HepG2 (cell line): ENCODE measurements at regions not wholly inside any gene's neighbourhood (a gene's known extent, or its start where the extent isn't known, plus 50 kb on each side); places are given as distances from the start of the nearest gene placed in this dataset.

Source experiments
- HOXA7 ChIP-seq: sonication (generic); formaldehyde crosslinking; IDR thresholded peaks from 2 replicates; pipeline ENCODE4 v1.8.1; 2022; ENCODE audit warnings: mild to moderate bottlenecking, missing genetic modification reagents, moderate library complexity
- POGZ ChIP-seq: sonication (generic); formaldehyde crosslinking; IDR thresholded peaks from 2 replicates; pipeline ENCODE4 v1.4.0; 2020; ENCODE audit warnings: mild to moderate bottlenecking, missing genetic modification reagents
- SOX13 ChIP-seq, 3 experiments: fragments of 450-650 bp in 1 of 3; sonication (generic) in 1 of 3; formaldehyde crosslinking in 1 of 3; IDR thresholded peaks in 2 of 3; conservative IDR thresholded peaks in 1 of 3; 2 replicates each; pipeline versions ENCODE4 v1.5.0 to v1.6.1; 2016 to 2020; ENCODE audit warnings: antibody characterized with exemption in 1 of 3, mild to moderate bottlenecking in 1 of 3, missing compliant biosample characterization in 1 of 3, missing genetic modification reagents in 1 of 3, moderate library complexity in 1 of 3
- SP1 ChIP-seq, 2 experiments: fragments of 450-650 bp in 1 of 2; sonication (generic) in 1 of 2; formaldehyde crosslinking in 1 of 2; IDR thresholded peaks; 2 replicates each; pipeline versions ENCODE4 v1.4.0 to v1.6.1; 2016 to 2020; ENCODE audit warnings: missing genetic modification reagents in 1 of 2
- TBX3 ChIP-seq: fragments of 450-650 bp; IDR thresholded peaks from 2 replicates; pipeline ENCODE4 v1.6.1; 2017; ENCODE audit warnings: antibody characterized with exemption, mild to moderate bottlenecking, inconsistent platforms, borderline replicate concordance
- U2AF2 ChIP-seq: fragments of 200-400 bp; formaldehyde crosslinking; IDR thresholded peaks from 2 replicates; pipeline ENCODE4 v1.6.1; 2017; ENCODE audit warnings: low read depth, mild to moderate bottlenecking, low read length
- XRCC5 ChIP-seq: fragments of 200-400 bp; formaldehyde crosslinking; optimal IDR thresholded peaks from 2 replicates; pipeline ENCODE3; 2017; ENCODE audit warnings: mild to moderate bottlenecking, low read length
- ZNF143 ChIP-seq: sonication (generic); formaldehyde crosslinking; IDR thresholded peaks from 2 replicates; pipeline ENCODE4 v1.4.0; 2020; ENCODE audit warnings: missing genetic modification reagents
- ZNF17 ChIP-seq: sonication (generic); formaldehyde crosslinking; IDR thresholded peaks from 2 replicates; pipeline ENCODE4 v1.5.0; 2020; ENCODE audit warnings: mild to moderate bottlenecking, missing genetic modification reagents
- ZNF317 ChIP-seq: sonication (generic); formaldehyde crosslinking; IDR thresholded peaks from 2 replicates; pipeline ENCODE4 v1.5.0; 2020; ENCODE audit warnings: mild to moderate bottlenecking, missing genetic modification reagents
- ZNF652 ChIP-seq: IDR thresholded peaks from 2 replicates; pipeline ENCODE4 v1.6.1; 2016; ENCODE audit warnings: low read depth, borderline replicate concordance
- ZNF7 ChIP-seq: IDR thresholded peaks from 2 replicates; pipeline ENCODE4 v1.6.1; 2016; ENCODE audit warnings: missing biosample characterization, missing genetic modification reagents
- ZNF737 ChIP-seq: sonication (generic); formaldehyde crosslinking; IDR thresholded peaks from 2 replicates; pipeline ENCODE4 v1.5.0; 2020; ENCODE audit warnings: missing genetic modification reagents, mild to moderate bottlenecking, borderline replicate concordance
- TF ChIP-seq, protein P1 (sequence below): sonication (generic); formaldehyde crosslinking; IDR thresholded peaks from 2 replicates; pipeline ENCODE4 v1.4.0; 2020; ENCODE audit warnings: mild to moderate bottlenecking, missing genetic modification reagents, borderline replicate concordance
- TF ChIP-seq, protein P2 (sequence below): sonication (generic); formaldehyde crosslinking; IDR thresholded peaks from 2 replicates; pipeline ENCODE4 v1.5.1; 2020; ENCODE audit warnings: mild to moderate bottlenecking, moderate library complexity, missing genetic modification reagents

DNA sequence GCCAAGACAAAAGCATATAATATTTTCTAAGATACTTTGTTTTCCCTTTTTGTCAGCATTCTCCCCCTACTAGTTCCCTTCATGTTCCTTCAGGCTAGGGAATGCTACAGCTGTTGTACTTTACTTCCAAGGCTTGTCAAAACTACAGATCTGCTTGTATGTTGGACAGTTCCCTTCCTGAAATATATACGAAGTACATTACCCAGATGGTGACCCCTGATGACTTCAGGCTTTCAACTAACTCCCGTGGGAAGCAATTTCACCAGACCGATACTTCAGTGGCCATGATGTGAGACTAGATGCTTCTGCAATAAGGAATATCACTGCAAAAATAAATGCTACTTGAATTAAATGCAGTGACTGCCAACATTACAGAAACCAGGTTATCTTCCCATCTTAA is 332.8 kb downstream of the SH2D1A start (continued):
- TF ChIP-seq, protein P1, sequence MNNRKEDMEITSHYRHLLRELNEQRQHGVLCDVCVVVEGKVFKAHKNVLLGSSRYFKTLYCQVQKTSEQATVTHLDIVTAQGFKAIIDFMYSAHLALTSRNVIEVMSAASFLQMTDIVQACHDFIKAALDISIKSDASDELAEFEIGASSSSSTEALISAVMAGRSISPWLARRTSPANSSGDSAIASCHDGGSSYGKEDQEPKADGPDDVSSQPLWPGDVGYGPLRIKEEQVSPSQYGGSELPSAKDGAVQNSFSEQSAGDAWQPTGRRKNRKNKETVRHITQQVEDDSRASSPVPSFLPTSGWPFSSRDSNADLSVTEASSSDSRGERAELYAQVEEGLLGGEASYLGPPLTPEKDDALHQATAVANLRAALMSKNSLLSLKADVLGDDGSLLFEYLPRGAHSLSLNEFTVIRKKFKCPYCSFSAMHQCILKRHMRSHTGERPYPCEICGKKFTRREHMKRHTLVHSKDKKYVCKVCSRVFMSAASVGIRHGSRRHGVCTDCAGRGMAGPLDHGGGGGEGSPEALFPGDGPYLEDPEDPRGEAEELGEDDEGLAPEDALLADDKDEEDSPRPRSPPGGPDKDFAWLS (CRISPR knock-in tag): no peak
- TF ChIP-seq ZNF737: no peak
- no peak for TF ChIP-seq ZNF652
- TF ChIP-seq HOXA7 (CRISPR knock-in tag): no peak
- TF ChIP-seq SP1 (IDR thresholded peaks at IDR 0.05): no peak
- TF ChIP-seq SP1 (CRISPR knock-in tag; IDR thresholded peaks at IDR 0.05): no peak
- TF ChIP-seq ZNF17: no peak
- no peak for TF ChIP-seq U2AF2
- TF ChIP-seq XRCC5: no peak
- TF ChIP-seq ZNF7: no peak
- no peak for TF ChIP-seq POGZ (CRISPR knock-in tag)
- no peak for TF ChIP-seq ZNF317 (CRISPR knock-in tag)
- TF ChIP-seq SOX13 (IDR thresholded peaks at IDR 0.05): no peak
- TF ChIP-seq SOX13 (CRISPR knock-in tag; conservative IDR thresholded peaks at IDR 0.05 in 1 of 2, IDR thresholded peaks at IDR 0.05 in 1 of 2): no peak
- no peak for TF ChIP-seq TBX3
- TF ChIP-seq, protein P2, sequence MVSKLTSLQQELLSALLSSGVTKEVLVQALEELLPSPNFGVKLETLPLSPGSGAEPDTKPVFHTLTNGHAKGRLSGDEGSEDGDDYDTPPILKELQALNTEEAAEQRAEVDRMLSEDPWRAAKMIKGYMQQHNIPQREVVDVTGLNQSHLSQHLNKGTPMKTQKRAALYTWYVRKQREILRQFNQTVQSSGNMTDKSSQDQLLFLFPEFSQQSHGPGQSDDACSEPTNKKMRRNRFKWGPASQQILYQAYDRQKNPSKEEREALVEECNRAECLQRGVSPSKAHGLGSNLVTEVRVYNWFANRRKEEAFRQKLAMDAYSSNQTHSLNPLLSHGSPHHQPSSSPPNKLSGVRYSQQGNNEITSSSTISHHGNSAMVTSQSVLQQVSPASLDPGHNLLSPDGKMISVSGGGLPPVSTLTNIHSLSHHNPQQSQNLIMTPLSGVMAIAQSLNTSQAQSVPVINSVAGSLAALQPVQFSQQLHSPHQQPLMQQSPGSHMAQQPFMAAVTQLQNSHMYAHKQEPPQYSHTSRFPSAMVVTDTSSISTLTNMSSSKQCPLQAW: no peak
- no peak for TF ChIP-seq ZNF143 (CRISPR knock-in tag)
